GM23338 (cell line): ENCODE measurements at regions not wholly inside any gene's neighbourhood (a gene's known extent, or its start where the extent isn't known, plus 50 kb on each side); places are given as distances from the start of the nearest gene placed in this dataset.

Experiments used
- ATAC-seq: fragments of 200-7000 bp; cut with Tn5 transposase; 3 replicates; pipeline ENCODE4 v1.9.1; 2020
- DNase-seq: peaks from one replicate; pipeline ENCODE4 v3.0.0-alpha.2; 2015; ENCODE audit warnings: low spot score
- H2AFZ ChIP-seq: fragments of 200-600 bp; sonication (generic); 2 replicates; pipeline ENCODE4 v1.8.0; 2016; ENCODE audit warnings: antibody characterized with exemption, mild to moderate bottlenecking, moderate library complexity
- H3F3A ChIP-seq: fragments of 200-600 bp; sonication (generic); replicated peaks from 2 replicates; pipeline ENCODE4 v1.8.0; 2017; ENCODE audit warnings: antibody characterized with exemption, mixed run types, low read depth
- H3K27ac ChIP-seq: fragments of 200-600 bp; sonication (generic); 2 replicates; pipeline ENCODE4 v1.6.1; 2016; ENCODE audit warnings: low read depth
- H3K27me3 ChIP-seq: fragments of 200-600 bp; sonication (generic); 2 replicates; pipeline ENCODE4 v1.8.0; 2016; ENCODE audit warnings: mild to moderate bottlenecking, mixed run types, moderate library complexity; ENCODE audit not compliant: insufficient read depth
- H3K36me3 ChIP-seq: fragments of 200-600 bp; sonication (generic); 2 replicates; pipeline ENCODE4 v1.8.0; 2016; ENCODE audit warnings: mild to moderate bottlenecking; ENCODE audit not compliant: insufficient read depth
- H3K4me1 ChIP-seq: fragments of 200-600 bp; sonication (generic); 2 replicates; pipeline ENCODE4 v1.8.0; 2016; ENCODE audit warnings: mild to moderate bottlenecking, moderate library complexity; ENCODE audit not compliant: insufficient read depth
- H3K4me2 ChIP-seq: fragments of 200-600 bp; sonication (generic); 2 replicates; pipeline ENCODE4 v1.7.1; 2017; ENCODE audit warnings: mixed run types
- H3K4me3 ChIP-seq: fragments of 200-600 bp; sonication (generic); 2 replicates; pipeline ENCODE4 v1.6.1; 2016; ENCODE audit warnings: mixed run types
- H3K79me2 ChIP-seq: fragments of 200-600 bp; sonication (generic); replicated peaks from 2 replicates; pipeline ENCODE4 v1.8.0; 2017; ENCODE audit warnings: mild to moderate bottlenecking; ENCODE audit not compliant: insufficient read depth
- H3K9me2 ChIP-seq: fragments of 200-600 bp; sonication (generic); 2 replicates; pipeline ENCODE4 v1.8.0; 2017; ENCODE audit not compliant: insufficient read depth
- H4K20me1 ChIP-seq: fragments of 200-600 bp; sonication (generic); replicated peaks from 2 replicates; pipeline ENCODE4 v1.8.0; 2017; ENCODE audit warnings: mild to moderate bottlenecking; ENCODE audit not compliant: insufficient read depth
- H3K27ac Mint-ChIP-seq: 2 replicates; pipeline ENCODE4 v1.8.0; 2020; ENCODE audit warnings: inconsistent platforms, mild to moderate bottlenecking, moderate library complexity, mixed read lengths
- H3K27me3 Mint-ChIP-seq: 3 replicates; pipeline ENCODE4 v1.8.0; 2022; ENCODE audit warnings: low read depth, mild to moderate bottlenecking, moderate library complexity, mixed read lengths, inconsistent platforms; ENCODE audit not compliant: insufficient read depth, poor library complexity
- H3K36me3 Mint-ChIP-seq: 3 replicates; pipeline ENCODE4 v1.8.0; 2021; ENCODE audit warnings: low read depth, mild to moderate bottlenecking, inconsistent platforms, moderate library complexity, mixed read lengths
- H3K4me1 Mint-ChIP-seq: 3 replicates; pipeline ENCODE4 v1.8.0; 2020; ENCODE audit warnings: mild to moderate bottlenecking, inconsistent platforms, mixed read lengths
- H3K4me3 Mint-ChIP-seq: 3 replicates; pipeline ENCODE4 v1.8.0; 2021; ENCODE audit warnings: moderate library complexity, mild to moderate bottlenecking, inconsistent platforms, mixed read lengths
- H3K9me3 Mint-ChIP-seq: 3 replicates; pipeline ENCODE4 v1.8.0; 2020; ENCODE audit warnings: moderate library complexity, mild to moderate bottlenecking, inconsistent platforms, mixed read lengths
- CREB1 ChIP-seq: fragments of 250-450 bp; sonication (Bioruptor Pico); IDR thresholded peaks from 2 replicates; pipeline ENCODE4 v1.5.0; 2020; ENCODE audit warnings: low read depth, mild to moderate bottlenecking, moderate library complexity
- CTCF ChIP-seq, 2 experiments: fragments of 200-600 bp in 1 of 2; sonication (generic) in 1 of 2; conservative IDR thresholded peaks; 2 replicates each; pipeline versions ENCODE4 v1.5.1 to v1.6.1; 2016 to 2017; ENCODE audit warnings: antibody characterized with exemption in 2 of 2, low read depth in 2 of 2, mild to moderate bottlenecking in 2 of 2, moderate library complexity in 1 of 2
- JUNB ChIP-seq: IDR thresholded peaks from one replicate; pipeline ENCODE4 v1.6.1; 2016; ENCODE audit warnings: antibody characterized with exemption; ENCODE audit not compliant: unreplicated experiment
- NANOG ChIP-seq: IDR thresholded peaks from 2 replicates; pipeline ENCODE4 v1.6.1; 2016; ENCODE audit warnings: antibody characterized with exemption, borderline replicate concordance
- POLR2AphosphoS5 ChIP-seq: IDR thresholded peaks from 2 replicates; pipeline ENCODE4 v1.6.1; 2016; ENCODE audit warnings: antibody characterized with exemption, low read depth
- STAT1 ChIP-seq: IDR thresholded peaks from one replicate; pipeline ENCODE4 v1.6.1; 2016; ENCODE audit warnings: antibody characterized with exemption; ENCODE audit not compliant: unreplicated experiment
- ZNF462 ChIP-seq: fragments of 250-450 bp; sonication (Bioruptor Pico); IDR thresholded peaks from 2 replicates; pipeline ENCODE4 v1.5.0; 2020; ENCODE audit warnings: mild to moderate bottlenecking, moderate library complexity
- TF ChIP-seq, protein P1 (sequence below): IDR thresholded peaks from 2 replicates; pipeline ENCODE4 v1.6.1; 2016; ENCODE audit warnings: antibody characterized with exemption

- TF ChIP-seq, protein P1, sequence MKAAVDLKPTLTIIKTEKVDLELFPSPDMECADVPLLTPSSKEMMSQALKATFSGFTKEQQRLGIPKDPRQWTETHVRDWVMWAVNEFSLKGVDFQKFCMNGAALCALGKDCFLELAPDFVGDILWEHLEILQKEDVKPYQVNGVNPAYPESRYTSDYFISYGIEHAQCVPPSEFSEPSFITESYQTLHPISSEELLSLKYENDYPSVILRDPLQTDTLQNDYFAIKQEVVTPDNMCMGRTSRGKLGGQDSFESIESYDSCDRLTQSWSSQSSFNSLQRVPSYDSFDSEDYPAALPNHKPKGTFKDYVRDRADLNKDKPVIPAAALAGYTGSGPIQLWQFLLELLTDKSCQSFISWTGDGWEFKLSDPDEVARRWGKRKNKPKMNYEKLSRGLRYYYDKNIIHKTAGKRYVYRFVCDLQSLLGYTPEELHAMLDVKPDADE = no peak
Observed at GRCh38 chr2:4937550-4937949, 754.6 kb upstream of the SOX11 start (continued).

DNA sequence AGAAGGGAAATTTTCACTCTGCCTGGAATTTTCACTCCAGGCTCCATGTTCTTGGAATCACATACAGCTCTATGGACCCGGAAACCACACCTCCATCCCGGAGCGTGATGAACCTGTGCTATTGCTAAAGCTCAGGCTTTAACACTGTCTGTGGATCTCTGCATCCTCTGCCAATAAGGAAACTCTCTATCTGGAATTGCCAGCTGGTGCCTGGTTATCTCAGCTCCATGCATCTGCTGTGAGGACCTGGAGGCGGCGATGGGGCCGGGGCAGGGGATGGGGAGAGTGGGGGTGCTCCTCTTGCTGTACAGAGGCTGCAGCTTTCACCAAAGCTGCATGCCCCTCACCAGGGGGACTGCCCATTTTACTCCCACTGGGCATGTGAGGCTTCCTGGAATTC lies 754.0 kb upstream of the SOX11 start:
- no peak for TF ChIP-seq STAT1
- TF ChIP-seq, protein P1 = no peak
- Mint-ChIP-seq H3K4me1 (no peaks in the 10 kb centered on the region), H3K9me3 (peaks cover 82% of the 10 kb centered on the region), H3K4me3 (no peak overlapping the region), H3K36me3 (peaks cover 28% of the 10 kb centered on the region), H3K27ac (no peak overlapping the region), H3K27me3 (peaks cover 4% of the 10 kb centered on the region)
- ATAC-seq (no peak), DNase-seq (no peak)
- Histone ChIP-seq H3K27ac (no peak overlapping the region), H3K4me2 (no peak overlapping the region), H2AFZ (no peak overlapping the region), H3K36me3 (no peaks in the 10 kb centered on the region; the same call in 1 of the 2 replicates), H3F3A (no peaks in the 10 kb centered on the region), H4K20me1 (no peaks in the 10 kb centered on the region), H3K4me1 (no peaks in the 10 kb centered on the region), H3K79me2 (no peaks in the 10 kb centered on the region), H3K4me3 (no peak overlapping the region), H3K9me2 (no peaks in the 10 kb centered on the region; the same call in 1 of the 2 replicates), H3K27me3 (no peaks in the 10 kb centered on the region)

DNA sequence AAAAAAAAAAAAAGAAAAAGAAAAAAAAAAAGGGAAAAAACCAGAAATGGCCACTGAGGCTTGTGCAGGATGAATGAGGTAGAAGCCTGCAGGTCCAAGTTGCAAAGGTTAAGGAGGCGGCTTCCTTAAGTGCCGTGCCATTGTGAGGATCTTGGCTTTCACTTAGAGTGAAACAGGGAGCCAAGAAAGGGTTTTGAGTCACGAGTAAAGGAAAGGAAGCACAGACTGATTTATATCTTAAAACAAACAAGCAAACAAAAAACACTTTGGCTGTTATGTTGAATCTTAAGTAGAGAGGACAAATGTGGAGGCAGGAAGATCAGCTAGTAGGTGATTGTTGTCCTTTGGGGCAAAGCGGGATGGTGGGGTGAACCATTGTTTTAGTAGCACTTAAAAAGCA lies 749.7 kb upstream of the SOX11 start:
- Mint-ChIP-seq H3K9me3 (peaks cover 46% of the 10 kb centered on the region), H3K27me3 (peaks cover 4% of the 10 kb centered on the region), H3K27ac (no peak overlapping the region), H3K4me1 (no peaks in the 10 kb centered on the region), H3K36me3 (peaks cover 14% of the 10 kb centered on the region), H3K4me3 (no peak overlapping the region)
- Histone ChIP-seq H2AFZ (no peak overlapping the region), H3F3A (no peaks in the 10 kb centered on the region), H3K27me3 (no peaks in the 10 kb centered on the region), H3K4me3 (no peak overlapping the region), H3K79me2 (no peaks in the 10 kb centered on the region), H3K27ac (no peak overlapping the region), H4K20me1 (no peaks in the 10 kb centered on the region), H3K36me3 (no peaks in the 10 kb centered on the region; the same call in 1 of the 2 replicates), H3K4me2 (no peak overlapping the region), H3K4me1 (no peaks in the 10 kb centered on the region), H3K9me2 (no peaks in the 10 kb centered on the region; the same call in 1 of the 2 replicates)
- DNase-seq (no peak), ATAC-seq (no peak)
- no peak for TF ChIP-seq JUNB
- TF ChIP-seq, protein P1 = no peak
- no peak for TF ChIP-seq ZNF462
- no peak for TF ChIP-seq CREB1 (CRISPR knock-in tag)
- no peak for TF ChIP-seq NANOG
- TF ChIP-seq STAT1 = no peak
- TF ChIP-seq CTCF (conservative IDR thresholded peaks at IDR 0.05; ENCODE audit: low read depth in 2 of 2) = no peak
- TF ChIP-seq POLR2AphosphoS5 = no peak
